ENCODE measurements at regions not wholly inside any gene's neighbourhood (a gene's known extent, or its start where the extent isn't known, plus 50 kb on each side); places are given as distances from the start of the nearest gene placed in this dataset.

GRCh38 chr6:3559561-3559960 is 102.7 kb upstream of the SLC22A23 start:
- no peak for TF ChIP-seq CTCF (IDR thresholded peaks at IDR 0.05)
- TF ChIP-seq POLR2A (IDR thresholded peaks at IDR 0.05) = no peak
- TF ChIP-seq POLR2AphosphoS5 (IDR thresholded peaks at IDR 0.05) = no peak

All from prostate gland (tissue), 2 donors.